ENCODE measurements at regions not wholly inside any gene's neighbourhood (a gene's known extent, or its start where the extent isn't known, plus 50 kb on each side); places are given as distances from the start of the nearest gene placed in this dataset.

GRCh38 chr13:111640006-111640405, 319.6 kb downstream of the TEX29 start:
- no peaks in the 10 kb centered on the region for H3K4me1 ChIP-seq (ENCODE audit: control insufficient read depth in 1 of 2, insufficient read depth in 2 of 2, low read length in 2 of 2)
- H3K9me3 ChIP-seq (ENCODE audit: control insufficient read depth, low read length): no peaks in the 10 kb centered on the region
- WGBS, 2 donors: 62 to 67% methylated on average over 13 of the region's 13 CpGs
- no peaks in the 10 kb centered on the region for H3K27me3 ChIP-seq (ENCODE audit: control insufficient read depth in 1 of 2, insufficient read depth in 2 of 2, low read length in 1 of 2)
- H3K4me3 ChIP-seq (ENCODE audit: low read length in 2 of 2): no peak overlapping the region
- DNase-seq (no peak), ATAC-seq (ENCODE audit: low FRiP score) (no peak)
- H3K36me3 ChIP-seq (ENCODE audit: control insufficient read depth in 1 of 2, insufficient read depth in 2 of 2, low read length in 1 of 2): no peaks in the 10 kb centered on the region
- no peak overlapping the region for H3K27ac ChIP-seq (ENCODE audit: low read depth in 1 of 2, low read length in 2 of 2)
- intact Hi-C loops (cut with DNase I): no loop called here

- H3K36me3 ChIP-seq (ENCODE audit: control insufficient read depth in 1 of 2, insufficient read depth in 2 of 2, low read length in 1 of 2): no peaks in the 10 kb centered on the region
- no peaks in the 10 kb centered on the region for H3K27me3 ChIP-seq (ENCODE audit: control insufficient read depth in 1 of 2, insufficient read depth in 2 of 2, low read length in 1 of 2)
- intact Hi-C loops (cut with DNase I): no loop called here
- no peak overlapping the region for H3K27ac ChIP-seq (ENCODE audit: low read depth in 1 of 2, low read length in 2 of 2)
- no peak overlapping the region for H3K4me3 ChIP-seq (ENCODE audit: low read length in 2 of 2)
- DNase-seq: no peak
- no peak for ATAC-seq (ENCODE audit: low FRiP score)
- WGBS, 2 donors: 66 to 73% methylated on average over 9 of the region's 9 CpGs
- H3K4me1 ChIP-seq (ENCODE audit: control insufficient read depth in 1 of 2, insufficient read depth in 2 of 2, low read length in 2 of 2): no peaks in the 10 kb centered on the region
- no peaks in the 10 kb centered on the region for H3K9me3 ChIP-seq (ENCODE audit: control insufficient read depth, low read length)
Observed at GRCh38 chr13:111640476-111640875, 320.0 kb downstream of the TEX29 start.

- intact Hi-C loops (cut with DNase I): no loop called here
- Histone ChIP-seq H3K9me3 (ENCODE audit: control insufficient read depth, low read length) (no peaks in the 10 kb centered on the region), H3K36me3 (ENCODE audit: control insufficient read depth in 1 of 2, insufficient read depth in 2 of 2, low read length in 1 of 2) (no peaks in the 10 kb centered on the region), H3K4me1 (ENCODE audit: control insufficient read depth in 1 of 2, insufficient read depth in 2 of 2, low read length in 2 of 2) (no peaks in the 10 kb centered on the region), H3K27ac (ENCODE audit: low read depth in 1 of 2, low read length in 2 of 2) (no peak overlapping the region), H3K27me3 (ENCODE audit: control insufficient read depth in 1 of 2, insufficient read depth in 2 of 2, low read length in 1 of 2) (no peaks in the 10 kb centered on the region), H3K4me3 (ENCODE audit: low read length in 2 of 2) (no peak overlapping the region)
- no peak for ATAC-seq (ENCODE audit: low FRiP score)
- no peak for DNase-seq
- WGBS, 2 donors: 55 to 57% methylated on average over 12 of the region's 12 CpGs
Observed at GRCh38 chr13:111642156-111642767, 321.8 kb downstream of the TEX29 start.

GRCh38 chr13:111644750-111645149, 324.3 kb downstream of the TEX29 start:
- intact Hi-C loops (cut with DNase I): no loop called here
- 81 to 86% methylated on average over 15 to 16 of the region's 16 CpGs for WGBS, 2 donors
- H3K36me3 ChIP-seq (ENCODE audit: control insufficient read depth in 1 of 2, insufficient read depth in 2 of 2, low read length in 1 of 2): no peaks in the 10 kb centered on the region
- no peaks in the 10 kb centered on the region for H3K27me3 ChIP-seq (ENCODE audit: control insufficient read depth in 1 of 2, insufficient read depth in 2 of 2, low read length in 1 of 2)
- H3K4me1 ChIP-seq (ENCODE audit: control insufficient read depth in 1 of 2, insufficient read depth in 2 of 2, low read length in 2 of 2): no peaks in the 10 kb centered on the region
- no peak overlapping the region for H3K27ac ChIP-seq (ENCODE audit: low read depth in 1 of 2, low read length in 2 of 2)
- ATAC-seq (ENCODE audit: low FRiP score) (no peak), DNase-seq (no peak)
- H3K9me3 ChIP-seq (ENCODE audit: control insufficient read depth, low read length): no peaks in the 10 kb centered on the region
- H3K4me3 ChIP-seq (ENCODE audit: low read length in 2 of 2): no peak overlapping the region

GRCh38 chr13:111645198-111645597, 324.8 kb downstream of the TEX29 start:
- Histone ChIP-seq H3K9me3 (ENCODE audit: control insufficient read depth, low read length) (no peaks in the 10 kb centered on the region), H3K27me3 (ENCODE audit: control insufficient read depth in 1 of 2, insufficient read depth in 2 of 2, low read length in 1 of 2) (no peaks in the 10 kb centered on the region), H3K36me3 (ENCODE audit: control insufficient read depth in 1 of 2, insufficient read depth in 2 of 2, low read length in 1 of 2) (no peaks in the 10 kb centered on the region), H3K4me3 (ENCODE audit: low read length in 2 of 2) (no peak overlapping the region), H3K27ac (ENCODE audit: low read depth in 1 of 2, low read length in 2 of 2) (no peak overlapping the region), H3K4me1 (ENCODE audit: control insufficient read depth in 1 of 2, insufficient read depth in 2 of 2, low read length in 2 of 2) (no peaks in the 10 kb centered on the region)
- intact Hi-C loops (cut with DNase I): no loop called here
- peak; percentile 41 for ATAC-seq (ENCODE audit: low FRiP score)
- no peak for DNase-seq
- 88 to 89% methylated on average over 12 of the region's 12 CpGs for WGBS, 2 donors

- 84 to 85% methylated on average over 26 to 27 of the region's 27 CpGs for WGBS, 2 donors
- no peaks in the 10 kb centered on the region for H3K27me3 ChIP-seq (ENCODE audit: control insufficient read depth in 1 of 2, insufficient read depth in 2 of 2, low read length in 1 of 2)
- H3K27ac ChIP-seq (ENCODE audit: low read depth in 1 of 2, low read length in 2 of 2): no peak overlapping the region
- intact Hi-C loops (cut with DNase I): no loop called here
- no peaks in the 10 kb centered on the region for H3K36me3 ChIP-seq (ENCODE audit: control insufficient read depth in 1 of 2, insufficient read depth in 2 of 2, low read length in 1 of 2)
- H3K9me3 ChIP-seq (ENCODE audit: control insufficient read depth, low read length): no peaks in the 10 kb centered on the region
- peak; percentile 22 for ATAC-seq (ENCODE audit: low FRiP score)
- DNase-seq: no peak
- no peaks in the 10 kb centered on the region for H3K4me1 ChIP-seq (ENCODE audit: control insufficient read depth in 1 of 2, insufficient read depth in 2 of 2, low read length in 2 of 2)
- H3K4me3 ChIP-seq (ENCODE audit: low read length in 2 of 2): no peak overlapping the region
Observed at GRCh38 chr13:111645598-111646455, 325.4 kb downstream of the TEX29 start.

GRCh38 chr13:111646456-111646855, 326.0 kb downstream of the TEX29 start:
- Histone ChIP-seq H3K27ac (ENCODE audit: low read depth in 1 of 2, low read length in 2 of 2) (no peak overlapping the region), H3K9me3 (ENCODE audit: control insufficient read depth, low read length) (no peaks in the 10 kb centered on the region), H3K36me3 (ENCODE audit: control insufficient read depth in 1 of 2, insufficient read depth in 2 of 2, low read length in 1 of 2) (no peaks in the 10 kb centered on the region), H3K4me3 (ENCODE audit: low read length in 2 of 2) (no peak overlapping the region), H3K4me1 (ENCODE audit: control insufficient read depth in 1 of 2, insufficient read depth in 2 of 2, low read length in 2 of 2) (no peaks in the 10 kb centered on the region), H3K27me3 (ENCODE audit: control insufficient read depth in 1 of 2, insufficient read depth in 2 of 2, low read length in 1 of 2) (no peaks in the 10 kb centered on the region)
- ATAC-seq (ENCODE audit: low FRiP score) (no peak), DNase-seq (no peak)
- intact Hi-C loops (cut with DNase I): no loop called here
- 88 to 89% methylated on average over 10 of the region's 10 CpGs for WGBS, 2 donors

- intact Hi-C loops (cut with DNase I): no loop called here
- ATAC-seq (ENCODE audit: low FRiP score): no peak
- WGBS, 2 donors: 73 to 80% methylated on average over 4 of the region's 4 CpGs
Observed at GRCh38 chr13:111648885-111649284, 328.4 kb downstream of the TEX29 start.

GRCh38 chr13:111650626-111651025, 330.2 kb downstream of the TEX29 start:
- peaks cover 2% of the 10 kb centered on the region for H3K9me3 ChIP-seq (ENCODE audit: control insufficient read depth, low read length)
- no peak for ATAC-seq (ENCODE audit: low FRiP score)
- 63 to 64% methylated on average over 4 of the region's 4 CpGs for WGBS, 2 donors

More at GRCh38 chr13:111648885-111649284, 328.4 kb downstream of the TEX29 start:
- H3K27ac ChIP-seq (ENCODE audit: low read depth in 1 of 2, low read length in 2 of 2): no peak overlapping the region
- no peaks in the 10 kb centered on the region for H3K36me3 ChIP-seq (ENCODE audit: control insufficient read depth in 1 of 2, insufficient read depth in 2 of 2, low read length in 1 of 2)
- no peak overlapping the region for H3K4me3 ChIP-seq (ENCODE audit: low read length in 2 of 2)
- H3K27me3 ChIP-seq (ENCODE audit: control insufficient read depth in 1 of 2, insufficient read depth in 2 of 2, low read length in 1 of 2): peaks cover 0 to 2% of the 10 kb centered on the region in 2 donors
- H3K9me3 ChIP-seq (ENCODE audit: control insufficient read depth, low read length): no peaks in the 10 kb centered on the region
- no peaks in the 10 kb centered on the region for H3K4me1 ChIP-seq (ENCODE audit: control insufficient read depth in 1 of 2, insufficient read depth in 2 of 2, low read length in 2 of 2)
- DNase-seq: no peak

More at GRCh38 chr13:111650626-111651025, 330.2 kb downstream of the TEX29 start:
- no peaks in the 10 kb centered on the region for H3K36me3 ChIP-seq (ENCODE audit: control insufficient read depth in 1 of 2, insufficient read depth in 2 of 2, low read length in 1 of 2)
- H3K27ac ChIP-seq (ENCODE audit: low read depth in 1 of 2, low read length in 2 of 2): no peak overlapping the region
- H3K4me1 ChIP-seq (ENCODE audit: control insufficient read depth in 1 of 2, insufficient read depth in 2 of 2, low read length in 2 of 2): no peaks in the 10 kb centered on the region
- intact Hi-C loops (cut with DNase I): no loop called here
- H3K4me3 ChIP-seq (ENCODE audit: low read length in 2 of 2): no peak overlapping the region
- H3K27me3 ChIP-seq (ENCODE audit: control insufficient read depth in 1 of 2, insufficient read depth in 2 of 2, low read length in 1 of 2): peaks cover 0 to 2% of the 10 kb centered on the region in 2 donors
- no peak for DNase-seq

Measured in aorta (tissue), 5 donors.